NCI-H2227 (cell line): ENCODE measurements at regions not wholly inside any gene's neighbourhood (a gene's known extent, or its start where the extent isn't known, plus 50 kb on each side); places are given as distances from the start of the nearest gene placed in this dataset.

ENCODE experiments used
- DNase-seq: peaks from one replicate; lab custom pipeline; 2025; ENCODE audit not compliant: unreplicated experiment; lab: John Stamatoyannopoulos, UW

GRCh38 chr1:244339073-244339692, 112.5 kb downstream of the ADSS2 start:
- DNase-seq: no peak

- no peak for DNase-seq
Observed at GRCh38 chr1:244339776-244340175, 111.9 kb downstream of the ADSS2 start.

GRCh38 chr1:244340396-244340795, 111.3 kb downstream of the ADSS2 start:
- DNase-seq: no peak

GRCh38 chr1:244341455-244342450, 110.0 kb downstream of the ADSS2 start:
- DNase-seq: peak; percentile 38

- DNase-seq: no peak
Observed at GRCh38 chr1:244344001-244344400, 107.7 kb downstream of the ADSS2 start.

- DNase-seq: no peak
Observed at GRCh38 chr1:244346972-244347618, 104.6 kb downstream of the ADSS2 start.

- DNase-seq: no peak
Observed at GRCh38 chr1:244347942-244348341, 103.8 kb downstream of the ADSS2 start.

- no peak for DNase-seq
Observed at GRCh38 chr1:244349103-244349531, 102.6 kb downstream of the ADSS2 start.

- DNase-seq: peak; percentile 9
Observed at GRCh38 chr1:244349581-244350001, 102.1 kb downstream of the ADSS2 start.

- no peak for DNase-seq
Observed at GRCh38 chr1:244350027-244350426, 101.7 kb downstream of the ADSS2 start.

- DNase-seq: no peak
Observed at GRCh38 chr1:244352156-244352830, 99.4 kb downstream of the ADSS2 start.

GRCh38 chr1:244353551-244354091, 98.1 kb downstream of the ADSS2 start:
- no peak for DNase-seq

GRCh38 chr1:244354810-244355278, 96.9 kb downstream of the ADSS2 start:
- DNase-seq: no peak

- no peak for DNase-seq
Observed at GRCh38 chr1:244356376-244356775, 95.3 kb downstream of the ADSS2 start.
